GM23248 (cell line): ENCODE measurements at regions not wholly inside any gene's neighbourhood (a gene's known extent, or its start where the extent isn't known, plus 50 kb on each side); places are given as distances from the start of the nearest gene placed in this dataset.

ENCODE experiments used
- EZH2 ChIP-seq: fragments of 200-600 bp; sonication (generic); IDR thresholded peaks from 2 replicates; pipeline ENCODE4 v1.6.1; 2018; ENCODE audit warnings: antibody characterized with exemption, mild to moderate bottlenecking; ENCODE audit not compliant: insufficient read depth, poor library complexity, severe bottlenecking
- EZH2phosphoT487 ChIP-seq: fragments of 200-600 bp; sonication (generic); IDR thresholded peaks from 2 replicates; pipeline ENCODE4 v1.6.1; 2018; ENCODE audit warnings: antibody characterized with exemption, moderate library complexity, mild to moderate bottlenecking, low read depth; ENCODE audit not compliant: insufficient read depth

- TF ChIP-seq EZH2 (no peak), EZH2phosphoT487 (no peak)
These were observed 91.6 kb upstream of the SYT10 start for GRCh38 chr12:33531261-33531660.
